Smooth muscle cell (in vitro differentiated cells): ENCODE measurements at regions not wholly inside any gene's neighbourhood (a gene's known extent, or its start where the extent isn't known, plus 50 kb on each side); places are given as distances from the start of the nearest gene placed in this dataset.

ENCODE experiments used
- DNase-seq: peaks from one replicate; lab custom pipeline; 2025; ENCODE audit not compliant: unreplicated experiment; lab: John Stamatoyannopoulos, UW
- H2AFZ ChIP-seq: fragments of 200-600 bp; sonication (generic); 2 replicates; pipeline ENCODE4 v1.6.0; 2016; ENCODE audit warnings: antibody characterized with exemption, low read depth, mild to moderate bottlenecking
- H3F3A ChIP-seq: fragments of 200-600 bp; sonication (generic); 2 replicates; pipeline ENCODE4 v1.6.0; 2017; ENCODE audit warnings: antibody characterized with exemption, low read depth
- H3K27ac ChIP-seq: fragments of 200-600 bp; sonication (generic); 2 replicates; pipeline ENCODE4 v1.5.1; 2016; ENCODE audit warnings: low read depth, mild to moderate bottlenecking
- H3K27me3 ChIP-seq: fragments of 200-600 bp; sonication (generic); 2 replicates; pipeline ENCODE4 v1.6.1; 2016; ENCODE audit warnings: low read depth, mild to moderate bottlenecking
- H3K36me3 ChIP-seq: fragments of 200-600 bp; sonication (generic); 2 replicates; pipeline ENCODE4 v1.5.1; 2016; ENCODE audit warnings: low read depth
- H3K4me1 ChIP-seq: fragments of 200-600 bp; sonication (generic); 2 replicates; pipeline ENCODE4 v1.5.1; 2016; ENCODE audit warnings: low read depth
- H3K4me2 ChIP-seq: fragments of 200-600 bp; sonication (generic); 2 replicates; pipeline ENCODE4 v1.6.0; 2016; ENCODE audit warnings: mild to moderate bottlenecking
- H3K4me3 ChIP-seq: fragments of 200-600 bp; sonication (generic); 2 replicates; pipeline ENCODE4 v1.5.1; 2016; ENCODE audit warnings: mild to moderate bottlenecking
- H3K79me2 ChIP-seq: fragments of 200-600 bp; sonication (generic); 2 replicates; pipeline ENCODE4 v1.6.0; 2016; ENCODE audit warnings: low read depth, mild to moderate bottlenecking
- H3K9ac ChIP-seq: fragments of 200-600 bp; sonication (generic); 2 replicates; pipeline ENCODE4 v1.6.0; 2016; ENCODE audit warnings: low read depth
- H3K9me3 ChIP-seq: fragments of 200-600 bp; sonication (generic); replicated peaks from 2 replicates; pipeline ENCODE4 v1.5.1; 2016; ENCODE audit warnings: low read depth
- H4K20me1 ChIP-seq: fragments of 200-600 bp; sonication (generic); 2 replicates; pipeline ENCODE4 v1.6.0; 2016; ENCODE audit warnings: low read depth
- WGBS: methylation state at CpG from one replicate; pipeline ENCODE4 v1.1.7; 2016; ENCODE audit warnings: low lambda C conversion rate; 5-methylcytosine and 5-hydroxymethylcytosine counted together
- TF ChIP-seq, protein P1 (sequence below): fragments of 200-600 bp; sonication (generic); IDR thresholded peaks from 2 replicates; pipeline ENCODE4 v1.5.1; 2017; ENCODE audit warnings: borderline replicate concordance, mild to moderate bottlenecking, antibody characterized with exemption; ENCODE audit not compliant: insufficient read depth, poor library complexity, severe bottlenecking

DNA sequence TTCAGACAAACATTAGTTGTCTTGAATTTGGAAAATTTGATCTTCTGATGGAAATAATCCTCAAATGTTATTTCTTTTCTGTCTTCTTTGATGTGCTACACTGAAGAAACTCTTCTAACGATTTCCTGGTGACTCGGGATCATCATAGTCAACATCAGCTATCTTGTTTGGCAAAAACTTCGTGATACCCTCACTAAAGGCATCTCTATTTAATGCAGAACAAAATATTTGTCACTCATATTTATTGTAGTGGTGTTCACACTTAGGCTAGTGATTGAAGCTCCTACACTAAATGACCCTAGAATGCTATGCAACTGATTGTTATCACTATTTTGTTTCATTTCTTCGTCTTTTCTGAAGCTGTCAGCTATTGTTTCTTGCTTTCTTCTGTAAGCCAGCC is 334.7 kb upstream of the ZEB2 start:
- Histone ChIP-seq H4K20me1 (no peaks in the 10 kb centered on the region), H3F3A (no peaks in the 10 kb centered on the region), H3K9ac (no peak overlapping the region), H2AFZ (no peak overlapping the region), H3K27ac (no peak overlapping the region), H3K27me3 (no peaks in the 10 kb centered on the region), H3K4me1 (peaks cover 4% of the 10 kb centered on the region), H3K4me2 (no peak overlapping the region), H3K4me3 (no peak overlapping the region), H3K9me3 (no peaks in the 10 kb centered on the region), H3K79me2 (no peaks in the 10 kb centered on the region), H3K36me3 (no peaks in the 10 kb centered on the region)
- no peak for DNase-seq
- TF ChIP-seq, protein P1, sequence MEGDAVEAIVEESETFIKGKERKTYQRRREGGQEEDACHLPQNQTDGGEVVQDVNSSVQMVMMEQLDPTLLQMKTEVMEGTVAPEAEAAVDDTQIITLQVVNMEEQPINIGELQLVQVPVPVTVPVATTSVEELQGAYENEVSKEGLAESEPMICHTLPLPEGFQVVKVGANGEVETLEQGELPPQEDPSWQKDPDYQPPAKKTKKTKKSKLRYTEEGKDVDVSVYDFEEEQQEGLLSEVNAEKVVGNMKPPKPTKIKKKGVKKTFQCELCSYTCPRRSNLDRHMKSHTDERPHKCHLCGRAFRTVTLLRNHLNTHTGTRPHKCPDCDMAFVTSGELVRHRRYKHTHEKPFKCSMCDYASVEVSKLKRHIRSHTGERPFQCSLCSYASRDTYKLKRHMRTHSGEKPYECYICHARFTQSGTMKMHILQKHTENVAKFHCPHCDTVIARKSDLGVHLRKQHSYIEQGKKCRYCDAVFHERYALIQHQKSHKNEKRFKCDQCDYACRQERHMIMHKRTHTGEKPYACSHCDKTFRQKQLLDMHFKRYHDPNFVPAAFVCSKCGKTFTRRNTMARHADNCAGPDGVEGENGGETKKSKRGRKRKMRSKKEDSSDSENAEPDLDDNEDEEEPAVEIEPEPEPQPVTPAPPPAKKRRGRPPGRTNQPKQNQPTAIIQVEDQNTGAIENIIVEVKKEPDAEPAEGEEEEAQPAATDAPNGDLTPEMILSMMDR = no peak
- WGBS = 90% methylated on average over 4 of the region's 4 CpGs

DNA sequence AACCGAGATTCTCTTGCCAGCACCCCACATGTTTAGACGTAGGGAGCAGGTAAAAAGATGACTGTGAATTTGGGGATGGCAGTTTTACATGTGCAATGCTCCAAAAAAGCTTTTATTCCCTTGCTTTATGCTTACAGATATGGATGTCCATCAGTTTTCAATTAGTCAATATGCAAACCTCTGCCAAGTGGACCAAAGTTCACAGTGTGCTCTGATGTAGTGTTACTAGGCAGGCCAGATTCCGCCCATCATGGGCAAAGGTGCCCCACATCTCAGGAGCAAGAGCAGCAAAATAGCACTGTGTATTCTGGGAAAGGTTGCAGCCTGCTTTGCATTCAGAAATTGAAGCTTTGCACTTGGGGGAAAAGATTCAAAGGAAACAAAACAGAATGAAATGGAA is 329.7 kb upstream of the ZEB2 start:
- 94% methylated on average over 3 of the region's 3 CpGs for WGBS
- no peak for DNase-seq
- Histone ChIP-seq H3K4me2 (no peak overlapping the region), H3K4me3 (no peak overlapping the region), H3K79me2 (no peaks in the 10 kb centered on the region), H3K9me3 (no peaks in the 10 kb centered on the region), H3K4me1 (peaks cover 4% of the 10 kb centered on the region), H2AFZ (peak overlapping the region; percentile 32), H3K9ac (no peak overlapping the region), H4K20me1 (no peaks in the 10 kb centered on the region), H3K27ac (no peak overlapping the region), H3K27me3 (no peaks in the 10 kb centered on the region), H3F3A (no peaks in the 10 kb centered on the region), H3K36me3 (no peaks in the 10 kb centered on the region)
- TF ChIP-seq, protein P1 = no peak

DNA sequence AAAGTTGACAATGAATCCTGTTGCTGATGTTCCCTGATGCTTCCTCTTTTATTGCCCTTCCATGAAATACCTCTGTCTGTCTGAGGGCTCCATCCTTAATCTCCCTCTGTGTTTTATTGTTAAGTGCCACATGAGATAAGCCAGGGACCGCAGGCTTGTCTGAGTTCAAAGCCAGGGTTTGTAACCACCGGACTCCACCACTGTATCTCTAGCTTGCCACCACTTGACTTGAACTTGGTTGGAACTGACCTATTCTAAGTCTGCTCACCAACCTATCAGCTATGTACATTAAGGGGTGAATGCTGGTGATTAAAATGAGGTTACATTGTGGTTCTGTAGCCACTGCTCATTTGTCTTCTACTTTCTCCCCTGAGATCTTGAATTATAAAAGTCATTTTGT is 328.5 kb upstream of the ZEB2 start:
- no peaks in the 10 kb centered on the region for H3K27me3 ChIP-seq
- no peak for DNase-seq
- no peaks in the 10 kb centered on the region for H4K20me1 ChIP-seq
- H3K36me3 ChIP-seq = no peaks in the 10 kb centered on the region
- no peaks in the 10 kb centered on the region for H3K9me3 ChIP-seq
- no peak overlapping the region for H3K4me3 ChIP-seq
- TF ChIP-seq, protein P1 = no peak
- H3F3A ChIP-seq = no peaks in the 10 kb centered on the region
- peaks cover 4% of the 10 kb centered on the region for H3K4me1 ChIP-seq
- no peak overlapping the region for H3K27ac ChIP-seq
- H3K4me2 ChIP-seq = peak overlapping the region; percentile 48
- 22% methylated on average over 2 of the region's 2 CpGs for WGBS
- peak overlapping the region; percentile 13 for H2AFZ ChIP-seq
- no peak overlapping the region for H3K9ac ChIP-seq
- H3K79me2 ChIP-seq = no peaks in the 10 kb centered on the region

DNA sequence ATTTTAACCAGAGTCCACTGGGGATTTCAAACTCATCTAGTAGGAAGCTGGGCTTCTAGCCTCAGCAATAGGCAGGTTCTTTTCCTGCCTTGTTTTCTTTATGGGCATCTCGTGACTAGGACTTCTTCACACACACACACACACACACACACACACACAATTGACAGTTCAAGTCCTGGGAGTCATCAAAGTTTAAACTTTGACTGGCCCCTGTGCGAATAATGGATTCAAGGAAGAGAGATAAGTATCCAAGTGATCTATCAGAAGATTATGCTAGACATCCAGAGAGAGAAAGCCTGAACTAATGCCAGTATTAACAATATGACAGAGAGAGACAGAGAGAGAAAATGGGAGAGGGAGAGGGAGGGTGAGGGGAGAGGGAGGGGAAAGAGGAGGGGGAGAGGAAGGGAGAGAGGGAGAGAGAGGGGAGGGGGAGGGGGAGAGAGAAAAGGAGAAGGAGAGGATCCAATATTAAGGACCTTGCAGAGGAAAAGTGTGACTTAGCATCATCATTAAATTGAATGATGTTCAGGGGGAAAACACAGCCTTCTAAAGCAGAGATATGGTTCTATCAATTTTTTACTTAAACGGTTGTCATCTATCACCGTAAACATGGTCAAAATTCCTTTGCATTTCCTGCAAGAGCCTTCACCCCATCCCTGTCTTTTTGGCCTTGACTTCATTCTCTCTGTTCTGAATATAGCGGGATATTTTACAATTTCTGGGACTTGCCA is 327.6 kb upstream of the ZEB2 start:
- WGBS = 50% methylated on average over 5 of the region's 5 CpGs
- Histone ChIP-seq H3K9me3 (no peaks in the 10 kb centered on the region), H3K4me1 (peaks cover 4% of the 10 kb centered on the region), H4K20me1 (no peaks in the 10 kb centered on the region), H3K9ac (no peak overlapping the region), H2AFZ (peak overlapping the region; percentile 13), H3K27ac (no peak overlapping the region), H3K27me3 (no peaks in the 10 kb centered on the region), H3F3A (no peaks in the 10 kb centered on the region), H3K79me2 (no peaks in the 10 kb centered on the region), H3K4me2 (no peak overlapping the region), H3K36me3 (no peaks in the 10 kb centered on the region), H3K4me3 (no peak overlapping the region)
- TF ChIP-seq, protein P1 = no peak
- no peak for DNase-seq
